Transverse colon (tissue), 4 donors: ENCODE measurements at regions not wholly inside any gene's neighbourhood (a gene's known extent, or its start where the extent isn't known, plus 50 kb on each side); places are given as distances from the start of the nearest gene placed in this dataset.
"Not testable (repeated sequence)": the region's sequence is repeated elsewhere in the genome, so short reads cannot be mapped to it uniquely, and the experiment has no call there.

Source experiments
- DNase-seq: peaks from one replicate; pipeline ENCODE4 v3.0.0-alpha.2; 2019
- H3K27ac ChIP-seq, 4 donors: fragments of 200-600 bp; sonication (generic); 2 replicates each; pipeline ENCODE4 v1.5.1; 2016 to 2018; ENCODE audit warnings: inconsistent platforms in 4 of 4
- H3K27me3 ChIP-seq: fragments of 200-600 bp; sonication (generic); 2 replicates; pipeline ENCODE4 v1.5.1; 2017; ENCODE audit warnings: inconsistent platforms
- H3K36me3 ChIP-seq, 4 donors: fragments of 200-600 bp; sonication (generic); 2 replicates each; pipeline ENCODE4 v1.5.1; 2017 to 2019; ENCODE audit warnings: inconsistent platforms in 4 of 4
- H3K4me1 ChIP-seq, 4 donors: fragments of 200-600 bp; sonication (generic); 2 replicates each; pipeline ENCODE4 v1.5.1; 2017 to 2020; ENCODE audit warnings: inconsistent platforms in 4 of 4
- H3K4me3 ChIP-seq, 4 donors: fragments of 200-600 bp; sonication (generic); 1 replicate in 1 of 4; 2 replicates in 3 of 4; pipeline versions ENCODE4 v1.5.1 to v1.6.1; 2017 to 2019; ENCODE audit warnings: inconsistent platforms in 4 of 4
- H3K9me3 ChIP-seq, 2 donors: fragments of 200-600 bp; sonication (generic); 2 replicates each; pipeline ENCODE4 v1.5.1; 2017 to 2019; ENCODE audit warnings: inconsistent platforms in 2 of 2
- EP300 ChIP-seq: sonication (generic); formaldehyde crosslinking; IDR thresholded peaks from one replicate; pipeline ENCODE4 v1.6.1; 2017; ENCODE audit warnings: antibody characterized with exemption, low read depth
- POLR2A ChIP-seq: fragments of 450-650 bp; IDR thresholded peaks from one replicate; pipeline ENCODE4 v1.6.1; 2016; ENCODE audit warnings: antibody characterized with exemption, mild to moderate bottlenecking, moderate library complexity
- POLR2AphosphoS5 ChIP-seq, 3 donors: sonication (generic); formaldehyde crosslinking; IDR thresholded peaks; one replicate each; pipeline ENCODE4 v1.6.1; 2016; ENCODE audit warnings: antibody characterized with exemption in 3 of 3
- WGBS, 2 donors: methylation state at CpG; one replicate each; pipeline ENCODE4 v1.1.5; 2018; ENCODE audit warnings: low coverage in 1 of 2; 5-methylcytosine and 5-hydroxymethylcytosine counted together
- in situ Hi-C, 4 donors: fragments of 200-750 bp; cut with MboI; loops; one replicate each; pipeline versions ENCODE4 v1.15.0 to v1.15.1; 2017; ENCODE audit warnings: low sequenced_read_pairs in 3 of 4, low pct_ligation_motif_present in 1 of 4, low pct_unique_long_range_greater_than_20kb in 1 of 4
- intact Hi-C: fragments of 100-400 bp; cut with DNase I; formaldehyde crosslinking; loops from one replicate; pipeline ENCODE4 v1.15.1; 2023; ENCODE audit warnings: low total_unique reads
- TF ChIP-seq, protein P1 (sequence below), 5 experiments: fragments of 200-600 bp in 3 of 5; fragments of 450-650 bp in 2 of 5; sonication (generic) in 3 of 5; IDR thresholded peaks; 1 replicate in 2 of 5; 2 replicates in 3 of 5; pipeline ENCODE4 v1.5.1; 2016 to 2017; ENCODE audit warnings: antibody characterized with exemption in 5 of 5, inconsistent platforms in 3 of 5, mild to moderate bottlenecking in 2 of 5, moderate library complexity in 1 of 5

DNA sequence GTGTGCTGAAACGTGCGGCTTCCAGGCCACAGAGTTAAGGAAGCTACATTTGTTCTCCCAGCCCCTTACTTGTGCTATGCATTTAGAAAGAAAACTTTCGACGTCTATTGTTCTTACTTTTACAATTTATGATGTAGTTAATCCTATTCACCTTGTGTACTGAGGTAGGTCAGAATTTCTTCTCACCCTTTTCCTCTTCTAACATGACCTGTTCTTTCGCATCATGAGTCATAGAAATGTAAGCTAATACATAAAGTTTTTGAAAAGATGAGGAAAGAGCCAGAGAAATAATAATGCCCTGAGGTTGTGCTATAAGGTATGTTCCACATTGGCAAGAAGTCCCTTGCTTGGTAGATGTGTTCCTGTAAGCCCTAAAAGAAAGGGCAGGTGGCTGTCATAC, 298.3 kb downstream of the TRIML1 start:
- Histone ChIP-seq H3K9me3 (no peaks in the 10 kb centered on the region), H3K4me1 (no peaks in the 10 kb centered on the region), H3K36me3 (no peaks in the 10 kb centered on the region), H3K27ac (no peak overlapping the region), H3K4me3 (no peak overlapping the region), H3K27me3 (no peaks in the 10 kb centered on the region)
- TF ChIP-seq EP300, result no peak
- TF ChIP-seq, protein P1, sequence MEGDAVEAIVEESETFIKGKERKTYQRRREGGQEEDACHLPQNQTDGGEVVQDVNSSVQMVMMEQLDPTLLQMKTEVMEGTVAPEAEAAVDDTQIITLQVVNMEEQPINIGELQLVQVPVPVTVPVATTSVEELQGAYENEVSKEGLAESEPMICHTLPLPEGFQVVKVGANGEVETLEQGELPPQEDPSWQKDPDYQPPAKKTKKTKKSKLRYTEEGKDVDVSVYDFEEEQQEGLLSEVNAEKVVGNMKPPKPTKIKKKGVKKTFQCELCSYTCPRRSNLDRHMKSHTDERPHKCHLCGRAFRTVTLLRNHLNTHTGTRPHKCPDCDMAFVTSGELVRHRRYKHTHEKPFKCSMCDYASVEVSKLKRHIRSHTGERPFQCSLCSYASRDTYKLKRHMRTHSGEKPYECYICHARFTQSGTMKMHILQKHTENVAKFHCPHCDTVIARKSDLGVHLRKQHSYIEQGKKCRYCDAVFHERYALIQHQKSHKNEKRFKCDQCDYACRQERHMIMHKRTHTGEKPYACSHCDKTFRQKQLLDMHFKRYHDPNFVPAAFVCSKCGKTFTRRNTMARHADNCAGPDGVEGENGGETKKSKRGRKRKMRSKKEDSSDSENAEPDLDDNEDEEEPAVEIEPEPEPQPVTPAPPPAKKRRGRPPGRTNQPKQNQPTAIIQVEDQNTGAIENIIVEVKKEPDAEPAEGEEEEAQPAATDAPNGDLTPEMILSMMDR (IDR thresholded peaks at IDR 0.05), result no peak
- TF ChIP-seq POLR2A, result no peak
- TF ChIP-seq POLR2AphosphoS5 (IDR thresholded peaks at IDR 0.05), result no peak
- WGBS, 2 donors, result 70 to 77% methylated on average over 5 of the region's 5 CpGs
- DNase-seq, result no peak
- in situ Hi-C loops, result no loop called here
- intact Hi-C loops, result no loop called here

DNA sequence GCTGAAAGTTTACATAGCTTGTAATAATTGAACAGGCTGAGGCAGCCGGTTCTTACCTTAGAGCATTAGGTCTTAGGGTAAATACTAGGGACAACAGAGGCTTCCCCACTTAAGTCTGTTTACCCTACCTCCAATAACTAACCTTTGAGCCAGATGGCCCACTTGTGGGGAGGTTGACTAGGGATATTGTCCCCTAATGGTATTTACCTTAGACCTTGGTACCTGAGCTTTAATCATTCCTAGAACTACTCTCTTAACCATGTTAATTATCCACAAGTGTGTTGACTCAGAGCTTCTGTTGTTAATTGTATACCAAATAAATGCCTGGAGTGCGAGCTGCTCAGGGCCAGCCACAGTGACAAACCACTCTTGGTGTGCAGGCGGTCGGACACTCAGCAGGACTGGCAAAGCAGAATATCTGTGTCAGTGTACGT, 299.2 kb downstream of the TRIML1 start:
- H3K4me1 ChIP-seq, DNase-seq: not testable (repeated sequence)
- WGBS, 2 donors, result 72 to 81% methylated on average over 5 of the region's 5 CpGs

DNA sequence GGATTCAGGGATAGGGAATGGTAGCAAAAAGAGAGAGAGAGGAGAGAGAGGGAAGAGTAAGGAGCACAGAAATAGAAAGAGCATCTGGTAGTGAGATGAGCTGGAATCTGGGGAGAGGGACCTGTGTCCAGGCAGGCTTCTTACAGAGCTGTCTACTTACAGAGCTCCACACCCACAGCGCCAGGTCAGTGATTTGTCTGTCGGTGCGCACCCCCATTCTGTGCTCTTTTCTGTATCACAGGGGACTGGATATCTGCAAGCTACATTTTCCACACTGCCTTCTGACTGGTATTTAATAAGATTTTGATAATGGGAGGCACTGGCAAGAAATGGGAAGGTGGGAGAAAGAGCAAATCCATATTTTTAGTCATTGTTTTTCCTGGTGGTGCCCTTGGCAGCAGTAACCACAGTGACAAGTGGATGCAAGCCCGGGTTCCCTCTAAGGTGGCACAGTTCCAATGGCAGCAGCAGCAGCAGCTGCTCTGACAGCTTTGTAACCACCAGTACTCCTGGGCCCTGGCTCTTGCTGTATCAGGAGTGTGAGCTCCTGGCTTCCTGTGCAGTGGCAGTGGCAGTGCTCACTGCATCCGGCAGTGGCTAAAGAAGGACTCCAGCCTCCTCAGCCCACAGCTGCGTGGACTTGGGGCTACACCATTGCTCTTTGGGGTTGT, 300.5 kb downstream of the TRIML1 start:
- 65% methylated on average over 6 of the region's 6 CpGs; no CpG with 5 or more reads in 1 of the 2 donors for WGBS, 2 donors
- TF ChIP-seq POLR2A (no peak), EP300 (no peak), POLR2AphosphoS5 (IDR thresholded peaks at IDR 0.05) (no peak)
- TF ChIP-seq, protein P1 (IDR thresholded peaks at IDR 0.05), result no peak
- Histone ChIP-seq H3K4me1 (no peaks in the 10 kb centered on the region), H3K36me3 (no peaks in the 10 kb centered on the region), H3K27ac (no peak overlapping the region), H3K9me3 (no peaks in the 10 kb centered on the region), H3K27me3 (no peaks in the 10 kb centered on the region), H3K4me3 (no peak overlapping the region)
- DNase-seq, result no peak
- intact Hi-C loops, result no loop called here
- in situ Hi-C loops, result no loop called here

More for the DNA sequence above, 299.2 kb downstream of the TRIML1 start:
- H3K4me3 ChIP-seq, in situ Hi-C loops, H3K27me3 ChIP-seq, H3K9me3 ChIP-seq, H3K36me3 ChIP-seq, intact Hi-C loops, H3K27ac ChIP-seq: not testable (repeated sequence)

DNA sequence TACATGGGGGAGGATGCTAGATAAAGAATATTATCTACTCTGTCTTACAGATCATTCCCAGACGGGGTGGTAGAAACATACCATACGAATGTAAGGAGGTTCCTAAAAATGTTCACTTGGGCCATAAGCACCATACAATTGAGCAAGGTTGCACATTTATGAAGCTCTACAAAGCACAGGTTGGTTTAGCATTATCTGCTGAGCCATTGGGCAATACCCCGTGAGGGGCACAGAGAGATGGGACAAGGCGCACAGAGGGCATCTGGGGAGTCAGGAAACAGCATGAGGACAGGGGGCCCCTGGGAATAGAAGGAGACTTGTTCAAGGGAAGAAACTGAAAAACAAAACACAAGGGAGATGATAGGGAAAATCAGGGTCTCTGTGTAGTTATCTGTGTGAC, 305.3 kb downstream of the TRIML1 start:
- DNase-seq, result no peak

DNA sequence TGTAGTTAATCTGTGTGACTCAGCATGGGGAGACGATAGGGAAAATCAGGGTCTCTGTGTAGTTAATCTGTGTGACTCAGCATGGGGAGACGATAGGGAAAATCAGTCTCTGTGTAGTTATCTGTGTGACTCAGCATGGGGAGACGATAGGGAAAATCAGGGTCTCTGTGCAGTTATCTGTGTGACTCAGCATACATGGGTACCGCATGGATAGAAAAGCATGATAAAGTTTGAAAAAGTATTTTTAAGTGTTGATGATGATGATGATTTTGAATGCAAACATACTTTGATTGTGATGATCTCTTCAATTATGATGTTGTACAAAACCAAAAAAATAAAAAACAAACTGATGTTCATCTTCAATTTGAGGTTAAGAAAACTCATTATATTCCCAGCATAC, 309.8 kb downstream of the TRIML1 start:
- in situ Hi-C loops, DNase-seq, H3K4me3 ChIP-seq, intact Hi-C loops, H3K9me3 ChIP-seq, H3K27me3 ChIP-seq, H3K27ac ChIP-seq, H3K36me3 ChIP-seq, H3K4me1 ChIP-seq: not testable (repeated sequence)
- WGBS, 2 donors, result 59 to 100% methylated on average over 1 to 4 of the region's 4 CpGs

More for the DNA sequence above, 305.3 kb downstream of the TRIML1 start:
- Histone ChIP-seq H3K27ac (no peak overlapping the region), H3K36me3 (no peaks in the 10 kb centered on the region), H3K27me3 (no peaks in the 10 kb centered on the region), H3K4me1 (no peaks in the 10 kb centered on the region), H3K4me3 (no peak overlapping the region), H3K9me3 (no peaks in the 10 kb centered on the region)
- 83 to 88% methylated on average over 4 of the region's 4 CpGs for WGBS, 2 donors
- intact Hi-C loops, result no loop called here
- TF ChIP-seq POLR2A (no peak), POLR2AphosphoS5 (IDR thresholded peaks at IDR 0.05) (no peak), EP300 (no peak)
- TF ChIP-seq, protein P1 (IDR thresholded peaks at IDR 0.05), result no peak
- in situ Hi-C loops, result no loop called here
